ENCODE measurements at regions not wholly inside any gene's neighbourhood (a gene's known extent, or its start where the extent isn't known, plus 50 kb on each side); places are given as distances from the start of the nearest gene placed in this dataset.

- H3K27ac Mint-ChIP-seq (ENCODE audit: unreplicated experiment) = no peak overlapping the region
- no peak for DNase-seq (ENCODE audit: low read depth)
- FAIRE-seq = no peak
- Histone ChIP-seq H2AFZ (ENCODE audit: low read depth, low read length) (no peak overlapping the region), H3K27ac (ENCODE audit: low read depth, low read length) (no peak overlapping the region), H3K4me1 (ENCODE audit: insufficient read depth, low read length) (no peaks in the 10 kb centered on the region), H3K9ac (ENCODE audit: low read length) (no peak overlapping the region), H3K79me2 (ENCODE audit: insufficient read depth, low read length) (no peaks in the 10 kb centered on the region), H3K36me3 (ENCODE audit: insufficient read depth, low read length) (no peaks in the 10 kb centered on the region), H3K27me3 (ENCODE audit: insufficient read depth, low read length) (no peaks in the 10 kb centered on the region), H4K20me1 (ENCODE audit: insufficient read depth, low read length) (no peaks in the 10 kb centered on the region), H3K9me3 (ENCODE audit: insufficient read depth, low read depth, low read length) (no peaks in the 10 kb centered on the region), H3K4me2 (ENCODE audit: low read length) (no peak overlapping the region), H3K4me3 (ENCODE audit: insufficient read depth, low read depth, low read length) (no peak overlapping the region)
- H3K9me3 Mint-ChIP-seq (ENCODE audit: unreplicated experiment) = no peaks in the 10 kb centered on the region
- TF ChIP-seq CTCF (IDR thresholded peaks at IDR 0.05; ENCODE audit: insufficient read depth, low read depth, low read length) = no peak
- TF ChIP-seq EZH2 (IDR thresholded peaks at IDR 0.05; ENCODE audit: insufficient read depth, low read length) = no peak
- H3K36me3 Mint-ChIP-seq (ENCODE audit: low read depth, unreplicated experiment) = no peaks in the 10 kb centered on the region
- H3K4me1 Mint-ChIP-seq (ENCODE audit: low read depth, unreplicated experiment) = peaks cover 2% of the 10 kb centered on the region
- H3K4me3 Mint-ChIP-seq (ENCODE audit: unreplicated experiment) = no peak overlapping the region
- no peaks in the 10 kb centered on the region for H3K27me3 Mint-ChIP-seq (ENCODE audit: low read depth, unreplicated experiment)
These were observed 516.5 kb upstream of the KLF6 start for GRCh38 chr10:4301291-4302045.

- no peak overlapping the region for H3K4me3 ChIP-seq (ENCODE audit: insufficient read depth, low read depth, low read length)
- Mint-ChIP-seq H3K27ac (ENCODE audit: unreplicated experiment) (no peak overlapping the region), H3K27me3 (ENCODE audit: low read depth, unreplicated experiment) (no peaks in the 10 kb centered on the region), H3K9me3 (ENCODE audit: unreplicated experiment) (no peaks in the 10 kb centered on the region), H3K36me3 (ENCODE audit: low read depth, unreplicated experiment) (no peaks in the 10 kb centered on the region), H3K4me3 (ENCODE audit: unreplicated experiment) (no peak overlapping the region), H3K4me1 (ENCODE audit: low read depth, unreplicated experiment) (no peaks in the 10 kb centered on the region)
- no peak overlapping the region for H3K27ac ChIP-seq (ENCODE audit: low read depth, low read length)
- no peaks in the 10 kb centered on the region for H3K36me3 ChIP-seq (ENCODE audit: insufficient read depth, low read length)
- no peak overlapping the region for H2AFZ ChIP-seq (ENCODE audit: low read depth, low read length)
- no peaks in the 10 kb centered on the region for H3K79me2 ChIP-seq (ENCODE audit: insufficient read depth, low read length)
- H3K9me3 ChIP-seq (ENCODE audit: insufficient read depth, low read depth, low read length) = no peaks in the 10 kb centered on the region
- no peak for FAIRE-seq
- no peak overlapping the region for H3K4me2 ChIP-seq (ENCODE audit: low read length)
- no peaks in the 10 kb centered on the region for H3K27me3 ChIP-seq (ENCODE audit: insufficient read depth, low read length)
- H3K4me1 ChIP-seq (ENCODE audit: insufficient read depth, low read length) = no peaks in the 10 kb centered on the region
- DNase-seq (ENCODE audit: low read depth) = no peak
- H3K9ac ChIP-seq (ENCODE audit: low read length) = no peak overlapping the region
- TF ChIP-seq EZH2 (IDR thresholded peaks at IDR 0.05; ENCODE audit: insufficient read depth, low read length) (no peak), CTCF (IDR thresholded peaks at IDR 0.05; ENCODE audit: insufficient read depth, low read depth, low read length) (no peak)
- no peaks in the 10 kb centered on the region for H4K20me1 ChIP-seq (ENCODE audit: insufficient read depth, low read length)
These were observed 511.2 kb upstream of the KLF6 start for GRCh38 chr10:4296161-4296560.
